ENCODE measurements at regions not wholly inside any gene's neighbourhood (a gene's known extent, or its start where the extent isn't known, plus 50 kb on each side); places are given as distances from the start of the nearest gene placed in this dataset.
"Not testable (repeated sequence)": the region's sequence is repeated elsewhere in the genome, so short reads cannot be mapped to it uniquely, and the experiment has no call there.

GRCh38 chr5:17129093-17129849 is 88.2 kb upstream of the BASP1 start:
- no peak for DNase-seq

GRCh38 chr5:17130302-17130701 is 87.1 kb upstream of the BASP1 start:
- not testable (repeated sequence) for DNase-seq

- peak; percentile 52 for DNase-seq
Measured at GRCh38 chr5:17132444-17133083, 84.9 kb upstream of the BASP1 start.

GRCh38 chr5:17135050-17135449 is 82.4 kb upstream of the BASP1 start:
- no peak for DNase-seq

- no peak for DNase-seq
Measured at GRCh38 chr5:17143335-17143734, 74.1 kb upstream of the BASP1 start.

- DNase-seq: no peak
Measured at GRCh38 chr5:17146280-17146841, 71.1 kb upstream of the BASP1 start.

GRCh38 chr5:17147170-17147569 is 70.3 kb upstream of the BASP1 start:
- DNase-seq: no peak

- DNase-seq: no peak
Measured at GRCh38 chr5:17147617-17148016, 69.8 kb upstream of the BASP1 start.

GRCh38 chr5:17148481-17148880 is 69.0 kb upstream of the BASP1 start:
- DNase-seq: no peak

- DNase-seq: no peak
Measured at GRCh38 chr5:17149786-17150185, 67.6 kb upstream of the BASP1 start.

- no peak for DNase-seq
Measured at GRCh38 chr5:17150531-17150930, 66.9 kb upstream of the BASP1 start.

- peak; percentile 69 for DNase-seq
Measured at GRCh38 chr5:17151686-17152085, 65.7 kb upstream of the BASP1 start.

- DNase-seq: peak; percentile 53
Measured at GRCh38 chr5:17154211-17154996, 63.0 kb upstream of the BASP1 start.

- peak; percentile 41 for DNase-seq
Measured at GRCh38 chr5:17156463-17156862, 61.0 kb upstream of the BASP1 start.

- peak; percentile 38 for DNase-seq
Measured at GRCh38 chr5:17157294-17157693, 60.1 kb upstream of the BASP1 start.

- DNase-seq: peak; percentile 95
Measured at GRCh38 chr5:17157916-17158529, 59.4 kb upstream of the BASP1 start.

- DNase-seq: no peak
Measured at GRCh38 chr5:17160756-17161040, 56.7 kb upstream of the BASP1 start.

- DNase-seq: no peak
Measured at GRCh38 chr5:17161662-17162061, 55.8 kb upstream of the BASP1 start.

- DNase-seq: no peak
Measured at GRCh38 chr5:17163221-17163620, 54.2 kb upstream of the BASP1 start.

- DNase-seq: no peak
Measured at GRCh38 chr5:17167171-17167891, 50.1 kb upstream of the BASP1 start.
